ENCODE measurements at regions not wholly inside any gene's neighbourhood (a gene's known extent, or its start where the extent isn't known, plus 50 kb on each side); places are given as distances from the start of the nearest gene placed in this dataset.

- H3K27ac Mint-ChIP-seq = no peak overlapping the region
- no peaks in the 10 kb centered on the region for H3K9me3 Mint-ChIP-seq (ENCODE audit: low read depth)
Observed at GRCh38 chr4:117225471-117225870, 140.1 kb upstream of the TRAM1L1 start.

GRCh38 chr4:117227925-117228324, 142.5 kb upstream of the TRAM1L1 start:
- TF ChIP-seq CTCF (IDR thresholded peaks at IDR 0.05; ENCODE audit: unreplicated experiment) = no peak
- Mint-ChIP-seq H3K27me3 (no peaks in the 10 kb centered on the region), H3K9me3 (ENCODE audit: low read depth) (no peaks in the 10 kb centered on the region), H3K4me3 (ENCODE audit: low read depth) (no peak overlapping the region), H3K4me1 (ENCODE audit: low read depth) (peaks cover 2% of the 10 kb centered on the region), H3K36me3 (ENCODE audit: insufficient read depth) (no peaks in the 10 kb centered on the region), H3K27ac (no peak overlapping the region)
- DNase-seq (ENCODE audit: low spot score, unreplicated experiment) = no peak

More at GRCh38 chr4:117225471-117225870, 140.1 kb upstream of the TRAM1L1 start:
- Mint-ChIP-seq H3K36me3 (ENCODE audit: insufficient read depth) (no peaks in the 10 kb centered on the region), H3K4me3 (ENCODE audit: low read depth) (no peak overlapping the region), H3K27me3 (no peaks in the 10 kb centered on the region), H3K4me1 (ENCODE audit: low read depth) (peaks cover 2% of the 10 kb centered on the region)
- TF ChIP-seq CTCF (IDR thresholded peaks at IDR 0.05; ENCODE audit: unreplicated experiment) = no peak
- no peak for DNase-seq (ENCODE audit: low spot score, unreplicated experiment)

GRCh38 chr4:117239434-117239833, 154.1 kb upstream of the TRAM1L1 start:
- H3K9me3 Mint-ChIP-seq (ENCODE audit: low read depth) = peaks cover 4% of the 10 kb centered on the region
- H3K4me3 Mint-ChIP-seq (ENCODE audit: low read depth) = no peak overlapping the region
- no peak overlapping the region for H3K27ac Mint-ChIP-seq
- no peaks in the 10 kb centered on the region for H3K4me1 Mint-ChIP-seq (ENCODE audit: low read depth)
- DNase-seq (ENCODE audit: low spot score, unreplicated experiment) = no peak
- H3K27me3 Mint-ChIP-seq = no peaks in the 10 kb centered on the region
- no peak for TF ChIP-seq CTCF (IDR thresholded peaks at IDR 0.05; ENCODE audit: unreplicated experiment)
- no peaks in the 10 kb centered on the region for H3K36me3 Mint-ChIP-seq (ENCODE audit: insufficient read depth)

GRCh38 chr4:117249333-117249732, 164.0 kb upstream of the TRAM1L1 start:
- H3K4me3 Mint-ChIP-seq (ENCODE audit: low read depth) = no peak overlapping the region
- H3K9me3 Mint-ChIP-seq (ENCODE audit: low read depth) = no peaks in the 10 kb centered on the region
- H3K36me3 Mint-ChIP-seq (ENCODE audit: insufficient read depth) = no peaks in the 10 kb centered on the region
- no peak overlapping the region for H3K27ac Mint-ChIP-seq
- TF ChIP-seq CTCF (IDR thresholded peaks at IDR 0.05; ENCODE audit: unreplicated experiment) = no peak
- H3K4me1 Mint-ChIP-seq (ENCODE audit: low read depth) = no peaks in the 10 kb centered on the region
- DNase-seq (ENCODE audit: low spot score, unreplicated experiment) = no peak
- no peaks in the 10 kb centered on the region for H3K27me3 Mint-ChIP-seq

GRCh38 chr4:117264072-117264471, 178.7 kb upstream of the TRAM1L1 start:
- TF ChIP-seq CTCF (IDR thresholded peaks at IDR 0.05; ENCODE audit: unreplicated experiment) = no peak
- no peak overlapping the region for H3K27ac Mint-ChIP-seq
- H3K36me3 Mint-ChIP-seq (ENCODE audit: insufficient read depth) = no peaks in the 10 kb centered on the region
- DNase-seq (ENCODE audit: low spot score, unreplicated experiment) = no peak
- no peaks in the 10 kb centered on the region for H3K27me3 Mint-ChIP-seq
- H3K9me3 Mint-ChIP-seq (ENCODE audit: low read depth) = peaks cover 3% of the 10 kb centered on the region
- no peaks in the 10 kb centered on the region for H3K4me1 Mint-ChIP-seq (ENCODE audit: low read depth)
- no peak overlapping the region for H3K4me3 Mint-ChIP-seq (ENCODE audit: low read depth)
